Astrocyte of the cerebellum (primary cell): ENCODE measurements at regions not wholly inside any gene's neighbourhood (a gene's known extent, or its start where the extent isn't known, plus 50 kb on each side); places are given as distances from the start of the nearest gene placed in this dataset.

ENCODE experiments used
- DNase-seq: peaks from one replicate; pipeline ENCODE4 v3.0.0-alpha.2; 2011; ENCODE audit warnings: low read depth
- H3K4me3 ChIP-seq: 2 replicates; pipeline ENCODE4 v1.5.1; 2011; ENCODE audit warnings: mild to moderate bottlenecking, low read depth, low read length, moderate library complexity
- CTCF ChIP-seq: IDR thresholded peaks from 2 replicates; pipeline ENCODE4 v1.5.1; 2012; ENCODE audit warnings: low read length, low read depth, moderate library complexity, mild to moderate bottlenecking; ENCODE audit errors: missing control alignments
- in situ Hi-C: cut with HindIII; loops from 2 replicates; pipeline ENCODE4 v1.10.0; 2017; ENCODE audit warnings: low sequenced_read_pairs

DNA sequence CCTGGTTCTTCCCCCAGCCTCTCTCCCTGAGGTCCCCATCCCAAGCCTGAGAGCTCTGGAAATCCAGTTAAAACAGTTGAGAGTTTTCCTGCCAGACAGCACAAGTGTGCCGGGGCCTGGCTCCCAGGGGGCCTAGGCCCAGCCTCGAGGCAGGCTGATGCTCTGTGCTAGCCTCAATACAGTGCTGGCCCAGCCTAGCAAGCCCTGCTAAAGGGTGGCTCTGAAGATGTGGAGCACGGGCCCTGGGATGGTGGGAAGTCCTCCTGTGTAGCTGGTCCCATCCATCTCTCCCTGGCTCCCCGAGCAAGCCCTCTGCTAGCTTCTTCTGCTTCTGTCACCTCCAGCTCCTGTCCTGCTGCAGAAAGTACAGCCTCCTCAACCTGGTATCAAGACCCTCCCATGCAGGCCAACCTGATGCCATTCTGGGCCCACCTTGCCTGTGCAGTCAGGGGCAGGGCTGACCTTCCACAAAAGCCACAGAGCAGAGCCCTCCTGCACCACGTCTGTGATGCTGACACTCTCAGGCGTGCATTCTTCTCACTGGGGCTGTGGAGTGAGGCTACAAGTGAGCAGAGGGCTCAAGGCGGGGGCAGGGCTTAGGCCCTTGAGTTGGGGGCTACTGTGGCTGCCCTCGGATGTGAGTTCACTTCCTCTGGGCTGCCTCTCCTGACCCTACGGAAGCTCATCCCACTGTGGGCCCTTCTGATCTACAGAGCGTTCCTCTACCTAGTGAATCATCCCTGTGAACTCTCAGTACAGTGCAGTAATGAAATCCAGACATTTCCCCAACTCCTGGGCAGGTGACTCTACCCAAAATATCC lies 60.1 kb upstream of the LAPTM4A start:
- in situ Hi-C loops = no loop called here
- no peak for DNase-seq
- TF ChIP-seq CTCF = no peak
- no peak overlapping the region for H3K4me3 ChIP-seq

DNA sequence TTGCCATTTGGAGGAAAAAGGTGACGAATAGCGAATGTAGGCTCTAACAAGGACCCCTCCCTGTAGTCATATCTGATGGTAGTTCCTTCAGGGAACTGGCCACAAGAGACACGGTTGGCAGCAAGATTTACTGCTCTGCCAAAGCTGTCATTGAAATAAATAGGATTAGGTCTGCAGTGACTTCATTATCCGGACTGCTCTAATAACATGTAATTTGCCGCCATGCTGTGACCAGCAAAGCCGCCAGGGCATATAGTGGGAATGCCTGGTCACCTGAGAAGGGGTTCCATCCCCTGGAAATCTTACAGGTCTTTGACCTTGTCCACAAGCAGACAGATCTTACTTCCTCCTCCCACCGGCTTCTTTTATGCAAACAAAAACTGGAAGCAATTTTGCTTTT lies 59.4 kb upstream of the LAPTM4A start:
- DNase-seq = no peak
- TF ChIP-seq CTCF = no peak
- in situ Hi-C loops = no loop called here
- H3K4me3 ChIP-seq = no peak overlapping the region

GRCh38 chr2:20110383-20110782 lies 59.0 kb upstream of the LAPTM4A start:
- TF ChIP-seq CTCF = no peak
- in situ Hi-C loops = no loop called here
- DNase-seq = no peak
- H3K4me3 ChIP-seq = no peak overlapping the region

GRCh38 chr2:20108655-20109396 lies 57.4 kb upstream of the LAPTM4A start:
- no peak overlapping the region for H3K4me3 ChIP-seq
- in situ Hi-C loops = no loop called here
- no peak for DNase-seq
- TF ChIP-seq CTCF = no peak

GRCh38 chr2:20107776-20108175 lies 56.3 kb upstream of the LAPTM4A start:
- no peak for TF ChIP-seq CTCF
- in situ Hi-C loops = no loop called here
- DNase-seq = no peak
- no peak overlapping the region for H3K4me3 ChIP-seq

DNA sequence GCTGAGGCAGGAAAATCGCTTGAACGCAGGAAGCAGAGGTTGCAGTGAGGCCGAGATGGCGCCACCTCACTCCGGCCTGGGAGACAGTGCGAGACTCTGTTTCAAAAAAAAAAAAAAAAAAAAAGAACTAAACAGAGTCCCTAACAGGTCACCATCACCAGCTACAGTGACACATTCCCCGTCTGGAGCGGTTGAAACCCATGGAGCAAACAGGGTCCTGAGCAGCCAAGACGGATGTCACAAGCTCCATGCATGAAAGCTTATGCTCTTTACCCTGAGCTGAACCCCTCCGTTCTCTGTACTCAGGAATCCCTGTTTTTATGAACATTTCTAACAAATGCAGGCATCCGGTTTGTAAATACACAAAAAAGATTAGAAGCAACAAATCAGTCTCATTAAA lies 55.9 kb upstream of the LAPTM4A start:
- H3K4me3 ChIP-seq = no peak overlapping the region
- no peak for DNase-seq
- in situ Hi-C loops = no loop called here
- no peak for TF ChIP-seq CTCF
